Liver (tissue), 7 donors: ENCODE measurements at regions not wholly inside any gene's neighbourhood (a gene's known extent, or its start where the extent isn't known, plus 50 kb on each side); places are given as distances from the start of the nearest gene placed in this dataset.

Source experiments
- DNase-seq: peaks from one replicate; pipeline ENCODE4 v3.0.0-alpha.2; 2017; ENCODE audit warnings: low spot score
- H3K27ac ChIP-seq, 2 donors: one replicate each; pipeline ENCODE4 v1.7.0; 2013; ENCODE audit warnings: inconsistent platforms in 2 of 2, low read length in 2 of 2, control low read depth in 1 of 2, low read depth in 1 of 2, mild to moderate bottlenecking in 1 of 2
- H3K27me3 ChIP-seq, 4 donors: one replicate each; pipeline versions ENCODE4 v1.6.1 to v1.7.0; 2013; ENCODE audit warnings: low read length in 3 of 4, inconsistent platforms in 1 of 4, mild to moderate bottlenecking in 1 of 4, moderate library complexity in 1 of 4; ENCODE audit not compliant: control insufficient read depth in 4 of 4, insufficient read depth in 4 of 4
- H3K36me3 ChIP-seq, 4 donors: one replicate each; pipeline versions ENCODE4 v1.6.1 to v1.7.0; 2013; ENCODE audit warnings: low read length in 3 of 4, mild to moderate bottlenecking in 3 of 4, low read depth in 1 of 4, moderate library complexity in 1 of 4; ENCODE audit not compliant: control insufficient read depth in 4 of 4, insufficient read depth in 3 of 4
- H3K4me1 ChIP-seq, 4 donors: one replicate each; pipeline versions ENCODE4 v1.6.1 to v1.7.0; 2013; ENCODE audit warnings: low read length in 3 of 4, mild to moderate bottlenecking in 3 of 4, moderate library complexity in 1 of 4; ENCODE audit not compliant: control insufficient read depth in 4 of 4, insufficient read depth in 4 of 4
- H3K4me3 ChIP-seq, 3 donors: one replicate each; pipeline versions ENCODE4 v1.6.1 to v1.7.0; 2013; ENCODE audit warnings: low read length in 3 of 3, control low read depth in 1 of 3, low read depth in 1 of 3, mild to moderate bottlenecking in 1 of 3
- H3K9ac ChIP-seq, 2 donors: one replicate each; pipeline ENCODE4 v1.7.0; 2013; ENCODE audit warnings: low read length in 2 of 2, mild to moderate bottlenecking in 2 of 2, moderate library complexity in 2 of 2, control low read depth in 1 of 2, low read depth in 1 of 2
- H3K9me3 ChIP-seq, 4 donors: one replicate each; pipeline versions ENCODE4 v1.6.1 to v1.7.0; 2013; ENCODE audit warnings: low read length in 3 of 4; ENCODE audit not compliant: control insufficient read depth in 4 of 4
- EGR1 ChIP-seq, 2 donors: IDR thresholded peaks; 2 replicates each; pipeline ENCODE4 v1.6.1; 2016 to 2018; ENCODE audit warnings: antibody characterized with exemption in 2 of 2, low read depth in 2 of 2
- FOXA1 ChIP-seq: IDR thresholded peaks from 2 replicates; pipeline ENCODE4 v1.6.1; 2016; ENCODE audit warnings: antibody characterized with exemption
- FOXA2 ChIP-seq: IDR thresholded peaks from 2 replicates; pipeline ENCODE4 v1.6.1; 2016; ENCODE audit warnings: antibody characterized with exemption
- GABPA ChIP-seq, 2 donors: IDR thresholded peaks in 1 of 2; conservative IDR thresholded peaks in 1 of 2; 2 replicates each; pipeline ENCODE4 v1.6.1; 2016; ENCODE audit warnings: antibody characterized with exemption in 2 of 2, mild to moderate bottlenecking in 1 of 2, moderate library complexity in 1 of 2
- HNF4A ChIP-seq, 2 donors: conservative IDR thresholded peaks; 2 replicates each; pipeline ENCODE4 v1.6.1; 2016; ENCODE audit warnings: antibody characterized with exemption in 2 of 2, mild to moderate bottlenecking in 2 of 2
- HNF4G ChIP-seq: IDR thresholded peaks from 2 replicates; pipeline ENCODE4 v1.6.1; 2016; ENCODE audit warnings: antibody characterized with exemption
- JUND ChIP-seq, 2 donors: IDR thresholded peaks; 2 replicates each; pipeline ENCODE4 v1.6.1; 2016; ENCODE audit warnings: antibody characterized with exemption in 2 of 2
- NR2F2 ChIP-seq: IDR thresholded peaks from 2 replicates; pipeline ENCODE4 v1.6.1; 2016; ENCODE audit warnings: antibody characterized with exemption
- RAD21 ChIP-seq, 2 donors: IDR thresholded peaks; 2 replicates each; pipeline ENCODE4 v1.6.1; 2016; ENCODE audit warnings: antibody characterized with exemption in 2 of 2, mild to moderate bottlenecking in 2 of 2
- RXRA ChIP-seq, 2 donors: IDR thresholded peaks; 2 replicates each; pipeline ENCODE4 v1.6.1; 2017 to 2018; ENCODE audit warnings: antibody characterized with exemption in 2 of 2, mild to moderate bottlenecking in 1 of 2
- SP1 ChIP-seq: IDR thresholded peaks from 2 replicates; pipeline ENCODE4 v1.6.1; 2018; ENCODE audit warnings: antibody characterized with exemption, mild to moderate bottlenecking
- TAF1 ChIP-seq: conservative IDR thresholded peaks from 2 replicates; pipeline ENCODE4 v1.6.1; 2016; ENCODE audit warnings: antibody characterized with exemption, mild to moderate bottlenecking
- YY1 ChIP-seq: IDR thresholded peaks from 2 replicates; pipeline ENCODE4 v1.6.1; 2016; ENCODE audit warnings: antibody characterized with exemption, mild to moderate bottlenecking
- WGBS: extraction: QIAGEN DNeasy Blood & Tissue Kit; methylation state at CpG from one replicate; pipeline ENCODE4 v1.1.7; 2013; 5-methylcytosine and 5-hydroxymethylcytosine counted together
- TF ChIP-seq, protein P1 (sequence below): IDR thresholded peaks from 2 replicates; pipeline ENCODE4 v1.6.1; 2016; ENCODE audit warnings: antibody characterized with exemption
- TF ChIP-seq, protein P2 (sequence below): IDR thresholded peaks from 2 replicates; pipeline ENCODE4 v1.6.1; 2016; ENCODE audit warnings: antibody characterized with exemption
- TF ChIP-seq, protein P3 (sequence below): IDR thresholded peaks from 2 replicates; pipeline ENCODE4 v1.6.1; 2016; ENCODE audit warnings: antibody characterized with exemption
- donor health status: healthy.
- donor health status: healthy.
- donor health status: healthy.
- donor health status: healthy.

DNA sequence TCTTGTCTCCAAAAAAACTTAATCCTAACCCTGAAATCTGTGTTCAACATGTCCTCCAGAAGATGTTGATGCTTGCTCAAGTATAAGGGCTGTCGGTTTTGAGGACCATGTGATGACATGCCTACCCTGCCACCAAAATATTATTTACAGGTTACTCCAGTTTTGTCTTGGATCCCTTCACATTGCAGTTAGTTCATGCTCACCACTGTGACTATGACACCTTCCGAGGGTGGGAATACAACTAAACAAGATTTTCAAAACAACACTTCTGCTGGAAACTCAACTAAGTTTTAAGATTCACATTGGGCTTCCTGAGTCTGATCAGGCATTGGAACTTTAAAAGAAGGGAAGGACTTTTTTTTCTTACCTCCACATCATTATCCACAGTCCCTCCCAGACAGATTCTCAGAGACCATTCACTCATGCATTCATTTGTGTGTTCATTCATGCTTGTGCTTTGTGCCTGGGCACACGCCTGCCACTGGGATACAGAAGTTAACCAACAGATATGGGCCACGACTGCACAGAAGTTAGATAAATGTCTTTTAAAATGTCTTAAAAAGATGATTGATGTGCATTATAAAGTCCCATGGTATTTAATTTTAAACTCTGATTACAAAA, 118.7 kb upstream of the GJE1 start:
- H3K9me3 ChIP-seq = no peaks in the 10 kb centered on the region
- H3K27me3 ChIP-seq = no peaks in the 10 kb centered on the region
- no peak overlapping the region for H3K27ac ChIP-seq
- no peak for DNase-seq
- no peak overlapping the region for H3K4me3 ChIP-seq
- no peak overlapping the region for H3K9ac ChIP-seq
- H3K4me1 ChIP-seq = no peaks in the 10 kb centered on the region
- 59% methylated on average over 4 of the region's 4 CpGs for WGBS
- TF ChIP-seq, protein P1, sequence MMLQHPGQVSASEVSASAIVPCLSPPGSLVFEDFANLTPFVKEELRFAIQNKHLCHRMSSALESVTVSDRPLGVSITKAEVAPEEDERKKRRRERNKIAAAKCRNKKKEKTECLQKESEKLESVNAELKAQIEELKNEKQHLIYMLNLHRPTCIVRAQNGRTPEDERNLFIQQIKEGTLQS = no peak
- no peak for TF ChIP-seq SP1
- no peak for TF ChIP-seq RXRA (IDR thresholded peaks at IDR 0.05)
- TF ChIP-seq RAD21 (IDR thresholded peaks at IDR 0.05) = no peak
- no peak for TF ChIP-seq GABPA (IDR thresholded peaks at IDR 0.05 in 1 of 2, conservative IDR thresholded peaks at IDR 0.05 in 1 of 2)
- no peak for TF ChIP-seq NR2F2
- TF ChIP-seq HNF4A (conservative IDR thresholded peaks at IDR 0.05) = no peak
- TF ChIP-seq, protein P2, sequence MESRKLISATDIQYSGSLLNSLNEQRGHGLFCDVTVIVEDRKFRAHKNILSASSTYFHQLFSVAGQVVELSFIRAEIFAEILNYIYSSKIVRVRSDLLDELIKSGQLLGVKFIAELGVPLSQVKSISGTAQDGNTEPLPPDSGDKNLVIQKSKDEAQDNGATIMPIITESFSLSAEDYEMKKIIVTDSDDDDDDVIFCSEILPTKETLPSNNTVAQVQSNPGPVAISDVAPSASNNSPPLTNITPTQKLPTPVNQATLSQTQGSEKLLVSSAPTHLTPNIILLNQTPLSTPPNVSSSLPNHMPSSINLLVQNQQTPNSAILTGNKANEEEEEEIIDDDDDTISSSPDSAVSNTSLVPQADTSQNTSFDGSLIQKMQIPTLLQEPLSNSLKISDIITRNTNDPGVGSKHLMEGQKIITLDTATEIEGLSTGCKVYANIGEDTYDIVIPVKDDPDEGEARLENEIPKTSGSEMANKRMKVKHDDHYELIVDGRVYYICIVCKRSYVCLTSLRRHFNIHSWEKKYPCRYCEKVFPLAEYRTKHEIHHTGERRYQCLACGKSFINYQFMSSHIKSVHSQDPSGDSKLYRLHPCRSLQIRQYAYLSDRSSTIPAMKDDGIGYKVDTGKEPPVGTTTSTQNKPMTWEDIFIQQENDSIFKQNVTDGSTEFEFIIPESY = no peak
- TF ChIP-seq TAF1 = no peak
- TF ChIP-seq HNF4G = no peak
- no peak for TF ChIP-seq FOXA1
- no peaks in the 10 kb centered on the region for H3K36me3 ChIP-seq

DNA sequence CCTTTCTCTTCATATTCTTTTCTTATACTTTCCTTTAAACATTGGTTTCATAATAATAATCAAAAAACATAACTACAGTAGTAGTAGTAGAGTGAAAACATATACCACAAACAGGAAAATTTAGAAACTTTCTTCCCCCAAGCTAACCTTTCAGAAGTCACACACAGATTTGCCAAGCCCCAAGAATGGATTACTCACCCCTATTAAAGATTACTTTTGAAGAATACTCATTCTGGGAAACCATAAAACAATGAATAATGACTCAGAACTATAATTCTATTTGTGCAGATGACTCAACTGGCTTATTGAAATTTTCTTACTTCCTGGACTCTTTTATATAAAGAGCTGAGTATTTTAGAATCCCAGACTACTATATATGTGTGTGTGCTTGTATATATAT, 119.4 kb upstream of the GJE1 start:
- no peaks in the 10 kb centered on the region for H3K27me3 ChIP-seq
- TF ChIP-seq HNF4G = no peak
- no peak for TF ChIP-seq JUND (IDR thresholded peaks at IDR 0.05)
- no peak for TF ChIP-seq HNF4A (conservative IDR thresholded peaks at IDR 0.05)
- TF ChIP-seq, protein P3, sequence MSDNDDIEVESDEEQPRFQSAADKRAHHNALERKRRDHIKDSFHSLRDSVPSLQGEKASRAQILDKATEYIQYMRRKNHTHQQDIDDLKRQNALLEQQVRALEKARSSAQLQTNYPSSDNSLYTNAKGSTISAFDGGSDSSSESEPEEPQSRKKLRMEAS = no peak
- TF ChIP-seq EGR1 (IDR thresholded peaks at IDR 0.05; ENCODE audit: low read depth in 2 of 2) = no peak
- TF ChIP-seq, protein P1 = no peak
- no peak for TF ChIP-seq GABPA (IDR thresholded peaks at IDR 0.05 in 1 of 2, conservative IDR thresholded peaks at IDR 0.05 in 1 of 2)
- no peak for TF ChIP-seq SP1
- no peak for TF ChIP-seq FOXA2
- TF ChIP-seq FOXA1 = no peak
- no peak for TF ChIP-seq YY1
- no peak for TF ChIP-seq TAF1
- no peak for TF ChIP-seq RAD21 (IDR thresholded peaks at IDR 0.05)
- H3K9ac ChIP-seq = no peak overlapping the region
- DNase-seq = no peak
- H3K27ac ChIP-seq = no peak overlapping the region
- no peak overlapping the region for H3K4me3 ChIP-seq
- no peaks in the 10 kb centered on the region for H3K9me3 ChIP-seq
- H3K4me1 ChIP-seq = no peaks in the 10 kb centered on the region
- H3K36me3 ChIP-seq = no peaks in the 10 kb centered on the region

DNA sequence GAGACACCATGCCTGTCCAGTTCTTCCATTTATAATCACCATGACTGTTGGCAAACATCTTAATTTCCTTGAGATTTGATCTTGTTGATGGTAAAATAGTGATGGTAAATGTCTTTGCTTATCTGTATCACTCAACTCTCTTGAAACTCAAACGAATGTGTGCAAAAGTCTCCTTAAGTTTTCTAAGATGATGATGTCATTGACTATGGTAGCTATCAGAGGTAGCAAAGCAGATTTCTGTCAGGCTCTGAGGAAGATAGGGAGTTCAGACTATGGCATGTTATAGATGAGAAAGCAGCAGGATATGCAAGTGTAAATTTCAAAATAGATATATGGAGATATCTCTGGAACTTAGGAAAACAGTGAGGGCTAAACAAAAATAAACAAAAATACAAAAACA, 121.0 kb upstream of the GJE1 start:
- Histone ChIP-seq H3K27me3 (no peaks in the 10 kb centered on the region), H3K4me1 (no peaks in the 10 kb centered on the region), H3K4me3 (no peak overlapping the region), H3K27ac (no peak overlapping the region), H3K9me3 (no peaks in the 10 kb centered on the region), H3K36me3 (no peaks in the 10 kb centered on the region), H3K9ac (no peak overlapping the region)
- no peak for DNase-seq
- WGBS = 57% methylated on average over 1 of the region's 1 CpG
- no peak for TF ChIP-seq NR2F2
- no peak for TF ChIP-seq EGR1 (IDR thresholded peaks at IDR 0.05; ENCODE audit: low read depth in 2 of 2)
- TF ChIP-seq, protein P1 = no peak
- no peak for TF ChIP-seq RAD21 (IDR thresholded peaks at IDR 0.05)
- TF ChIP-seq SP1 = no peak
- no peak for TF ChIP-seq GABPA (IDR thresholded peaks at IDR 0.05 in 1 of 2, conservative IDR thresholded peaks at IDR 0.05 in 1 of 2)
- TF ChIP-seq, protein P2 = no peak
- TF ChIP-seq JUND (IDR thresholded peaks at IDR 0.05) = no peak
- TF ChIP-seq YY1 = no peak
- no peak for TF ChIP-seq FOXA2
- TF ChIP-seq FOXA1 = no peak
- TF ChIP-seq, protein P3 = no peak
